ENCODE measurements at regions not wholly inside any gene's neighbourhood (a gene's known extent, or its start where the extent isn't known, plus 50 kb on each side); places are given as distances from the start of the nearest gene placed in this dataset.

DNA sequence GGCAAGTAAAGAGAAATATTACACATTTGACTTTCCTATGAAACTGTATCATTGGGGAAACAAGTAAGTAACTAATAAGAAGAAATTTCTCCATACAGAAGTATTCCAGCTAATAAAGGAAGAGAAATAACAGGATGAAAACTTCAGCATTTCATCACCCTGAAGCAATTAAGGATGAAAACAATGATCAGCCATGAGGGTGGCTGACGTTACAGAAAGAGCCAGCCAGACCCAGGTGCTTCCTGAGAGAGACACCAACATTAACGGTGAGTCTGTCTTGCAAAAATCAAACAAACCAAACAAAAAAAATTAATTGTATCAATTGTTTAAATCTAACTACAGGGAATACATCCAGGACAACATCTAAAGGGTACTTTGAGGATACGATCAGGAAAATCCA is 190.0 kb downstream of the ARRDC4 start:
- TF ChIP-seq CTCF (IDR thresholded peaks at IDR 0.05; ENCODE audit: insufficient read depth, low read depth, low read length): no peak
- H3K27me3 ChIP-seq (ENCODE audit: control insufficient read depth, insufficient read depth, low read length): no peaks in the 10 kb centered on the region
- ChIA-PET CTCF (no interaction called here), POLR2A (no interaction called here)
- H3K4me3 ChIP-seq (ENCODE audit: low read depth, low read length): no peak overlapping the region
- DNase-seq (ENCODE audit: low read depth): no peak
- no peaks in the 10 kb centered on the region for H3K36me3 ChIP-seq (ENCODE audit: control insufficient read depth, insufficient read depth, low read length)

GRCh38 chr15:98151096-98151495 is 190.6 kb downstream of the ARRDC4 start:
- no peak for DNase-seq (ENCODE audit: low read depth)
- POLR2A ChIA-PET: no interaction called here
- H3K36me3 ChIP-seq (ENCODE audit: control insufficient read depth, insufficient read depth, low read length): no peaks in the 10 kb centered on the region
- no peak for TF ChIP-seq CTCF (IDR thresholded peaks at IDR 0.05; ENCODE audit: insufficient read depth, low read depth, low read length)
- H3K4me3 ChIP-seq (ENCODE audit: low read depth, low read length): no peak overlapping the region
- H3K27me3 ChIP-seq (ENCODE audit: control insufficient read depth, insufficient read depth, low read length): no peaks in the 10 kb centered on the region
- CTCF ChIA-PET: no interaction called here

GRCh38 chr15:98152156-98152555 is 191.7 kb downstream of the ARRDC4 start:
- Histone ChIP-seq H3K36me3 (ENCODE audit: control insufficient read depth, insufficient read depth, low read length) (no peaks in the 10 kb centered on the region), H3K27me3 (ENCODE audit: control insufficient read depth, insufficient read depth, low read length) (no peaks in the 10 kb centered on the region), H3K4me3 (ENCODE audit: low read depth, low read length) (no peak overlapping the region)
- DNase-seq (ENCODE audit: low read depth): no peak
- ChIA-PET POLR2A (no interaction called here), CTCF (interaction anchor here (0.7 to 1.3 kb wide), 2 partner anchors 65 to 253 kb away, joined by 3 read pairs; no protein-coding TSS in a partner anchor)
- TF ChIP-seq CTCF (IDR thresholded peaks at IDR 0.05; ENCODE audit: insufficient read depth, low read depth, low read length): no peak

DNA sequence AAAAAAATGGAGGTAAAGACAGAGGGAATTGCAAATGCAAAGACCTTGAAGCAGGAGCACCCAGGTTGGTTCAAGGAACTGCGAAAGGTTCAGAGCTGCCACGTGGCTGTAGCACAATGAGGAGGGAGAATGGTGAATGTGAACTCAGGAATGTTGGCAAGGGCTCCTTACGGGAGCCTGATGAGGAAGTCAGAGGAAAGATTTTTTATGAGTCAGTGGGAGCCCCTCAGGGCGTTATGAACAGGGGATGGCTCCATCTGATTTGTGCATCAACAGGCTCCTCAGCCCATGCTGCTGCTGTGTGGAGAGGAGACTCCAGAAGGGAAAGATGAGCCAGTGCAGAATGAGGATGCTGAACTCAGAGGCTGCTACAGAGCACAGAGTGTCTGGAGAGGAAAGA is 194.4 kb downstream of the ARRDC4 start:
- ChIA-PET CTCF (interaction anchor here (0.7 to 2.1 kb wide), 3 partner anchors 23 to 250 kb away, joined by 3 to 8 read pairs (median 7); no protein-coding TSS in a partner anchor), POLR2A (no interaction called here)
- no peaks in the 10 kb centered on the region for H3K27me3 ChIP-seq (ENCODE audit: control insufficient read depth, insufficient read depth, low read length)
- H3K36me3 ChIP-seq (ENCODE audit: control insufficient read depth, insufficient read depth, low read length): no peaks in the 10 kb centered on the region
- H3K4me3 ChIP-seq (ENCODE audit: low read depth, low read length): no peak overlapping the region
- peak; percentile 96 for DNase-seq (ENCODE audit: low read depth)
- no peak for TF ChIP-seq CTCF (IDR thresholded peaks at IDR 0.05; ENCODE audit: insufficient read depth, low read depth, low read length)

DNA sequence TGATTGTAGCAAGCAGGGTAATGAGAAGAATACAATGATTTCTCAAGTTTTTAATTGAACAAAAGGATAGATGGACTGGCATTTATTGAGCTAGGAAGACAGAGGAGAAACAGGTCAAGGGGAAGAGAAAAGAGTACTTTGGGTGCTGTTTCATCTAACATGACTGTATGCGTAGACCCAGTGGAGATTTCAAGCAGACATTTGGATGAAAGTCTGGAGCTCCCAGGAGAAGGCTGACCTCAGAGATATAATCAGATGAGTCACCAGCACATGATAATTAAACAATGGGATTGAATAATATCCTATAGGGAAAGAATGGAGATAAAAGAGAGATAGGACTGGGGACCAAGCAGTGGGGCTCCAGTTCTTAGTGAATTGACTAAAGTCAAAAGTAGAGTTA is 194.9 kb downstream of the ARRDC4 start:
- POLR2A ChIA-PET: no interaction called here
- Histone ChIP-seq H3K27me3 (ENCODE audit: control insufficient read depth, insufficient read depth, low read length) (no peaks in the 10 kb centered on the region), H3K4me3 (ENCODE audit: low read depth, low read length) (no peak overlapping the region), H3K36me3 (ENCODE audit: control insufficient read depth, insufficient read depth, low read length) (no peaks in the 10 kb centered on the region)
- no peak for DNase-seq (ENCODE audit: low read depth)
- TF ChIP-seq CTCF (IDR thresholded peaks at IDR 0.05; ENCODE audit: insufficient read depth, low read depth, low read length): no peak
- CTCF ChIA-PET: interaction anchor here (1.4 to 2.1 kb wide), 2 partner anchors 22 to 251 kb away, joined by 7 to 8 read pairs; no protein-coding TSS in a partner anchor
